GM18498 (cell line): ENCODE measurements at regions not wholly inside any gene's neighbourhood (a gene's known extent, or its start where the extent isn't known, plus 50 kb on each side); places are given as distances from the start of the nearest gene placed in this dataset.
"Not testable (repeated sequence)": the region's sequence is repeated elsewhere in the genome, so short reads cannot be mapped to it uniquely, and the experiment has no call there.

Experiments
- ATAC-seq: cut with Tn5 transposase; IDR thresholded peaks from one replicate; pipeline ENCODE4 v1.9.1; 2021; ENCODE audit warnings: mild to moderate bottlenecking, moderate library complexity; ENCODE audit not compliant: unreplicated experiment

GRCh38 chr14:54010981-54011380 is 54.4 kb upstream of the BMP4 start:
- ATAC-seq = no peak

GRCh38 chr14:54023027-54023426 is 66.4 kb upstream of the BMP4 start:
- no peak for ATAC-seq

GRCh38 chr14:54025661-54026060 is 69.0 kb upstream of the BMP4 start:
- no peak for ATAC-seq

- ATAC-seq = no peak
Measured at GRCh38 chr14:54026671-54027070, 70.0 kb upstream of the BMP4 start.

- not testable (repeated sequence) for ATAC-seq
Measured at GRCh38 chr14:54030996-54031395, 74.4 kb upstream of the BMP4 start.

GRCh38 chr14:54033285-54033684 is 76.7 kb upstream of the BMP4 start:
- not testable (repeated sequence) for ATAC-seq

GRCh38 chr14:54038724-54039123 is 82.1 kb upstream of the BMP4 start:
- ATAC-seq = no peak

GRCh38 chr14:54039311-54039710 is 82.7 kb upstream of the BMP4 start:
- ATAC-seq = no peak

- ATAC-seq = no peak
Measured at GRCh38 chr14:54040846-54041245, 84.2 kb upstream of the BMP4 start.

- ATAC-seq = no peak
Measured at GRCh38 chr14:54046250-54046649, 89.6 kb upstream of the BMP4 start.

GRCh38 chr14:54047645-54048308 is 91.2 kb upstream of the BMP4 start:
- ATAC-seq = no peak

- ATAC-seq = no peak
Measured at GRCh38 chr14:54048311-54048710, 91.7 kb upstream of the BMP4 start.

GRCh38 chr14:54048736-54049135 is 92.1 kb upstream of the BMP4 start:
- ATAC-seq = no peak

- no peak for ATAC-seq
Measured at GRCh38 chr14:54050759-54051158, 94.1 kb upstream of the BMP4 start.

GRCh38 chr14:54052696-54053385 is 96.2 kb upstream of the BMP4 start:
- no peak for ATAC-seq

GRCh38 chr14:54053386-54053745 is 96.7 kb upstream of the BMP4 start:
- ATAC-seq = no peak

- ATAC-seq = no peak
Measured at GRCh38 chr14:54058505-54058904, 101.9 kb upstream of the BMP4 start.

GRCh38 chr14:54083549-54084239 is 127.1 kb upstream of the BMP4 start:
- no peak for ATAC-seq

- ATAC-seq = no peak
Measured at GRCh38 chr14:54085232-54085761, 128.7 kb upstream of the BMP4 start.

- ATAC-seq = no peak
Measured at GRCh38 chr14:54085841-54086240, 129.2 kb upstream of the BMP4 start.

- ATAC-seq = no peak
Measured at GRCh38 chr14:54086767-54087166, 130.1 kb upstream of the BMP4 start.

GRCh38 chr14:54087376-54087775 is 130.8 kb upstream of the BMP4 start:
- no peak for ATAC-seq
